ENCODE measurements at regions not wholly inside any gene's neighbourhood (a gene's known extent, or its start where the extent isn't known, plus 50 kb on each side); places are given as distances from the start of the nearest gene placed in this dataset.

- no peaks in the 10 kb centered on the region for H4K20me1 ChIP-seq (ENCODE audit: insufficient read depth, low read length)
- H2AFZ ChIP-seq (ENCODE audit: low read depth, low read length) = no peak overlapping the region
- no peak overlapping the region for H3K27ac ChIP-seq (ENCODE audit: low read length)
- no peak overlapping the region for H3K4me3 ChIP-seq (ENCODE audit: low read depth in 1 of 2, low read length in 2 of 2)
- no peaks in the 10 kb centered on the region for H3K9me3 ChIP-seq (ENCODE audit: insufficient read depth, low read length, severe bottlenecking)
- DNase-seq (no peak), ATAC-seq (ENCODE audit: insufficient read depth, low read depth) (no peak)
- H3K4me2 ChIP-seq (ENCODE audit: insufficient read depth, low read length) = no peak overlapping the region
- H3K9ac ChIP-seq (ENCODE audit: low read depth, low read length) = no peak overlapping the region
- TF ChIP-seq CTCF (IDR thresholded peaks at IDR 0.05; ENCODE audit: borderline replicate concordance, extremely low read depth, low read length, poor library complexity, severe bottlenecking) = no peak
- TF ChIP-seq EZH2 (IDR thresholded peaks at IDR 0.05; ENCODE audit: borderline replicate concordance, low read depth, low read length, severe bottlenecking) = no peak
- no peaks in the 10 kb centered on the region for H3K79me2 ChIP-seq (ENCODE audit: insufficient read depth, low read length)
- H3K4me1 ChIP-seq (ENCODE audit: insufficient read depth, low read length) = peaks cover 19% of the 10 kb centered on the region
- no peaks in the 10 kb centered on the region for H3K27me3 ChIP-seq (ENCODE audit: insufficient read depth, low read length, poor library complexity)
- no peaks in the 10 kb centered on the region for H3K36me3 ChIP-seq (ENCODE audit: insufficient read depth, low read length)
Observed at GRCh38 chr5:68380078-68380477, 164.5 kb downstream of the PIK3R1 start.

- no peak overlapping the region for H3K27ac ChIP-seq (ENCODE audit: low read length)
- DNase-seq (peak; percentile 12), ATAC-seq (ENCODE audit: insufficient read depth, low read depth) (peak; percentile 71)
- H3K4me2 ChIP-seq (ENCODE audit: insufficient read depth, low read length) = no peak overlapping the region
- peaks cover 19% of the 10 kb centered on the region for H3K4me1 ChIP-seq (ENCODE audit: insufficient read depth, low read length)
- no peak overlapping the region; the same call in 1 of the 2 replicates for H2AFZ ChIP-seq (ENCODE audit: low read depth, low read length)
- no peaks in the 10 kb centered on the region for H4K20me1 ChIP-seq (ENCODE audit: insufficient read depth, low read length)
- no peak overlapping the region for H3K9ac ChIP-seq (ENCODE audit: low read depth, low read length)
- TF ChIP-seq CTCF (IDR thresholded peaks at IDR 0.05; ENCODE audit: borderline replicate concordance, extremely low read depth, low read length, poor library complexity, severe bottlenecking) = no peak
- TF ChIP-seq EZH2 (IDR thresholded peaks at IDR 0.05; ENCODE audit: borderline replicate concordance, low read depth, low read length, severe bottlenecking) = no peak
- H3K36me3 ChIP-seq (ENCODE audit: insufficient read depth, low read length) = no peaks in the 10 kb centered on the region
- no peaks in the 10 kb centered on the region for H3K27me3 ChIP-seq (ENCODE audit: insufficient read depth, low read length, poor library complexity)
- no peaks in the 10 kb centered on the region for H3K9me3 ChIP-seq (ENCODE audit: insufficient read depth, low read length, severe bottlenecking)
- H3K79me2 ChIP-seq (ENCODE audit: insufficient read depth, low read length) = no peaks in the 10 kb centered on the region
- no peak overlapping the region for H3K4me3 ChIP-seq (ENCODE audit: low read depth in 1 of 2, low read length in 2 of 2)
Observed at GRCh38 chr5:68381060-68381459, 165.5 kb downstream of the PIK3R1 start.

GRCh38 chr5:68381909-68382308 is 166.4 kb downstream of the PIK3R1 start:
- no peaks in the 10 kb centered on the region for H3K9me3 ChIP-seq (ENCODE audit: insufficient read depth, low read length, severe bottlenecking)
- no peak overlapping the region for H2AFZ ChIP-seq (ENCODE audit: low read depth, low read length)
- H3K4me2 ChIP-seq (ENCODE audit: insufficient read depth, low read length) = no peak overlapping the region
- no peak for DNase-seq
- TF ChIP-seq CTCF (IDR thresholded peaks at IDR 0.05; ENCODE audit: borderline replicate concordance, extremely low read depth, low read length, poor library complexity, severe bottlenecking) (no peak), EZH2 (IDR thresholded peaks at IDR 0.05; ENCODE audit: borderline replicate concordance, low read depth, low read length, severe bottlenecking) (no peak)
- H3K27me3 ChIP-seq (ENCODE audit: insufficient read depth, low read length, poor library complexity) = no peaks in the 10 kb centered on the region
- no peak overlapping the region for H3K27ac ChIP-seq (ENCODE audit: low read length)
- H3K9ac ChIP-seq (ENCODE audit: low read depth, low read length) = no peak overlapping the region
- H3K36me3 ChIP-seq (ENCODE audit: insufficient read depth, low read length) = no peaks in the 10 kb centered on the region
- peaks cover 19% of the 10 kb centered on the region for H3K4me1 ChIP-seq (ENCODE audit: insufficient read depth, low read length)
- H3K79me2 ChIP-seq (ENCODE audit: insufficient read depth, low read length) = no peaks in the 10 kb centered on the region
- no peaks in the 10 kb centered on the region for H4K20me1 ChIP-seq (ENCODE audit: insufficient read depth, low read length)
- H3K4me3 ChIP-seq (ENCODE audit: low read depth in 1 of 2, low read length in 2 of 2) = no peak overlapping the region
- no peak for ATAC-seq (ENCODE audit: insufficient read depth, low read depth)

GRCh38 chr5:68382640-68383039 is 167.1 kb downstream of the PIK3R1 start:
- Histone ChIP-seq H3K79me2 (ENCODE audit: insufficient read depth, low read length) (no peaks in the 10 kb centered on the region), H3K9ac (ENCODE audit: low read depth, low read length) (no peak overlapping the region), H3K4me2 (ENCODE audit: insufficient read depth, low read length) (no peak overlapping the region), H3K27me3 (ENCODE audit: insufficient read depth, low read length, poor library complexity) (no peaks in the 10 kb centered on the region), H4K20me1 (ENCODE audit: insufficient read depth, low read length) (no peaks in the 10 kb centered on the region), H3K27ac (ENCODE audit: low read length) (no peak overlapping the region), H3K36me3 (ENCODE audit: insufficient read depth, low read length) (no peaks in the 10 kb centered on the region), H3K4me1 (ENCODE audit: insufficient read depth, low read length) (peaks cover 19% of the 10 kb centered on the region), H3K4me3 (ENCODE audit: low read depth in 1 of 2, low read length in 2 of 2) (no peak overlapping the region), H3K9me3 (ENCODE audit: insufficient read depth, low read length, severe bottlenecking) (no peaks in the 10 kb centered on the region), H2AFZ (ENCODE audit: low read depth, low read length) (no peak overlapping the region)
- no peak for TF ChIP-seq CTCF (IDR thresholded peaks at IDR 0.05; ENCODE audit: borderline replicate concordance, extremely low read depth, low read length, poor library complexity, severe bottlenecking)
- TF ChIP-seq EZH2 (IDR thresholded peaks at IDR 0.05; ENCODE audit: borderline replicate concordance, low read depth, low read length, severe bottlenecking) = no peak
- DNase-seq (no peak), ATAC-seq (ENCODE audit: insufficient read depth, low read depth) (no peak)

Measured in DND-41 (cell line).